T-helper 9 cell (primary cell): ENCODE measurements at regions not wholly inside any gene's neighbourhood (a gene's known extent, or its start where the extent isn't known, plus 50 kb on each side); places are given as distances from the start of the nearest gene placed in this dataset.

Experiments used
- DNase-seq: peaks from one replicate; pipeline ENCODE4 v3.0.0-alpha.2; 2020

- no peak for DNase-seq
Observed at GRCh38 chr2:236692937-236693336, 123.3 kb downstream of the ACKR3 start.

GRCh38 chr2:236693531-236693930 lies 123.9 kb downstream of the ACKR3 start:
- no peak for DNase-seq

- DNase-seq = no peak
Observed at GRCh38 chr2:236694146-236694888, 124.7 kb downstream of the ACKR3 start.

GRCh38 chr2:236696834-236697233 lies 127.2 kb downstream of the ACKR3 start:
- no peak for DNase-seq

GRCh38 chr2:236698016-236698627 lies 128.5 kb downstream of the ACKR3 start:
- DNase-seq = no peak

- DNase-seq = no peak
Observed at GRCh38 chr2:236700703-236701102, 131.1 kb downstream of the ACKR3 start.

GRCh38 chr2:236702657-236703372 lies 133.2 kb downstream of the ACKR3 start:
- no peak for DNase-seq

- DNase-seq = no peak
Observed at GRCh38 chr2:236703373-236703709, 133.7 kb downstream of the ACKR3 start.

GRCh38 chr2:236703906-236704305 lies 134.3 kb downstream of the ACKR3 start:
- no peak for DNase-seq

- no peak for DNase-seq
Observed at GRCh38 chr2:236704887-236705286, 135.3 kb downstream of the ACKR3 start.

- DNase-seq = no peak
Observed at GRCh38 chr2:236705295-236706105, 135.9 kb downstream of the ACKR3 start.

- DNase-seq = no peak
Observed at GRCh38 chr2:236706288-236706687, 136.7 kb downstream of the ACKR3 start.

- DNase-seq = no peak
Observed at GRCh38 chr2:236706803-236707202, 137.2 kb downstream of the ACKR3 start.

GRCh38 chr2:236711440-236711839 lies 141.8 kb downstream of the ACKR3 start:
- DNase-seq = no peak

GRCh38 chr2:236712304-236712703 lies 142.7 kb downstream of the ACKR3 start:
- DNase-seq = no peak

GRCh38 chr2:236712961-236713673 lies 143.5 kb downstream of the ACKR3 start:
- DNase-seq = no peak

- no peak for DNase-seq
Observed at GRCh38 chr2:236714080-236714479, 144.5 kb downstream of the ACKR3 start.

GRCh38 chr2:236715077-236715476 lies 145.5 kb downstream of the ACKR3 start:
- DNase-seq = no peak

GRCh38 chr2:236715491-236715961 lies 145.9 kb downstream of the ACKR3 start:
- DNase-seq = no peak

- DNase-seq = no peak
Observed at GRCh38 chr2:236717120-236717519, 147.5 kb downstream of the ACKR3 start.

- DNase-seq = no peak
Observed at GRCh38 chr2:236717729-236718128, 148.1 kb downstream of the ACKR3 start.
